K562 (cell line): ENCODE measurements at regions not wholly inside any gene's neighbourhood (a gene's known extent, or its start where the extent isn't known, plus 50 kb on each side); places are given as distances from the start of the nearest gene placed in this dataset.

Experiments used
- BDP1 ChIP-seq: IDR thresholded peaks from 3 replicates; pipeline ENCODE4 v1.6.1; 2011; ENCODE audit not compliant: insufficient read length, insufficient read depth
- C11orf30 ChIP-seq: fragments of 450-650 bp; IDR thresholded peaks from 2 replicates; pipeline ENCODE4 v1.6.1; 2016; ENCODE audit warnings: low read depth, mild to moderate bottlenecking
- GTF3C2 ChIP-seq: IDR thresholded peaks from 3 replicates; pipeline ENCODE4 v1.6.1; 2011; ENCODE audit warnings: borderline replicate concordance, mild to moderate bottlenecking, moderate library complexity; ENCODE audit not compliant: insufficient read length; ENCODE audit errors: extremely low read depth
- HINFP ChIP-seq: fragments of 450-650 bp; conservative IDR thresholded peaks from 2 replicates; pipeline ENCODE4 v1.6.1; 2016; ENCODE audit warnings: missing genetic modification characterization, low read depth, mild to moderate bottlenecking, control low read depth, missing compliant biosample characterization
- MGA ChIP-seq: fragments of 450-650 bp; IDR thresholded peaks from 2 replicates; pipeline ENCODE4 v1.6.1; 2016; ENCODE audit warnings: mild to moderate bottlenecking, moderate library complexity
- MLLT1 ChIP-seq, 2 experiments: fragments of 450-650 bp; IDR thresholded peaks; 2 replicates each; pipeline ENCODE4 v1.6.1; 2016
- NFE2L1 ChIP-seq: fragments of 450-650 bp; IDR thresholded peaks from 2 replicates; pipeline ENCODE4 v1.6.1; 2016; ENCODE audit warnings: missing genetic modification characterization, low read depth, mild to moderate bottlenecking, missing compliant biosample characterization, moderate library complexity, borderline replicate concordance
- NR0B1 ChIP-seq: fragments of 450-650 bp; IDR thresholded peaks from one replicate; pipeline ENCODE4 v1.6.1; 2018; ENCODE audit warnings: mild to moderate bottlenecking, moderate library complexity; ENCODE audit not compliant: partially characterized antibody

- no peak for TF ChIP-seq MLLT1 (IDR thresholded peaks at IDR 0.05)
- TF ChIP-seq HINFP (tag) = no peak
- TF ChIP-seq NFE2L1 (tag) = no peak
- TF ChIP-seq MGA = peak; percentile 21; the same call in 1 of the 2 replicates
- no peak for TF ChIP-seq NR0B1
- no peak for TF ChIP-seq GTF3C2
- no peak for TF ChIP-seq C11orf30
- TF ChIP-seq BDP1 = no peak
These were observed 151.7 kb upstream of the TBL1XR1 start (continued) for GRCh38 chr3:177348974-177349373.
